MM.1S (cell line): ENCODE measurements at regions not wholly inside any gene's neighbourhood (a gene's known extent, or its start where the extent isn't known, plus 50 kb on each side); places are given as distances from the start of the nearest gene placed in this dataset.

ENCODE experiments used
- DNase-seq: peaks from one replicate; pipeline ENCODE4 v3.0.0-alpha.2; 2015
- H2AFZ ChIP-seq: fragments of 300-600 bp; sonication (generic); 2 replicates; pipeline ENCODE4 v1.6.0; 2016; ENCODE audit warnings: antibody characterized with exemption, low read length
- H3F3A ChIP-seq: fragments of 300-600 bp; sonication (generic); 2 replicates; pipeline ENCODE4 v1.6.1; 2016; ENCODE audit warnings: mild to moderate bottlenecking, antibody characterized with exemption, low read length, moderate library complexity, mixed read lengths; ENCODE audit not compliant: insufficient read depth
- H3K27ac ChIP-seq: fragments of 300-600 bp; sonication (generic); 2 replicates; pipeline ENCODE4 v1.5.1; 2016; ENCODE audit warnings: mild to moderate bottlenecking, low read length
- H3K27me3 ChIP-seq: fragments of 300-600 bp; sonication (generic); replicated peaks from 2 replicates; pipeline ENCODE4 v1.6.0; 2016; ENCODE audit warnings: low read length; ENCODE audit not compliant: insufficient read depth
- H3K36me3 ChIP-seq: fragments of 300-600 bp; sonication (generic); replicated peaks from 2 replicates; pipeline ENCODE4 v1.6.1; 2016; ENCODE audit warnings: mild to moderate bottlenecking, low read length, mixed read lengths; ENCODE audit not compliant: insufficient read depth
- H3K4me1 ChIP-seq: fragments of 300-600 bp; sonication (generic); 2 replicates; pipeline ENCODE4 v1.6.1; 2016; ENCODE audit warnings: low read length, mixed read lengths
- H3K4me2 ChIP-seq: fragments of 300-600 bp; sonication (generic); 2 replicates; pipeline ENCODE4 v1.6.0; 2016; ENCODE audit warnings: low read depth, low read length
- H3K4me3 ChIP-seq: fragments of 300-600 bp; sonication (generic); 2 replicates; pipeline ENCODE4 v1.5.1; 2016; ENCODE audit warnings: low read length, mixed read lengths
- H3K79me2 ChIP-seq: fragments of 300-600 bp; sonication (generic); 2 replicates; pipeline ENCODE4 v1.6.1; 2016; ENCODE audit warnings: mixed run types, low read length, mixed read lengths
- H3K9ac ChIP-seq: fragments of 300-600 bp; sonication (generic); 2 replicates; pipeline ENCODE4 v1.6.1; 2016; ENCODE audit warnings: low read length, mixed read lengths
- H3K9me2 ChIP-seq: fragments of 300-600 bp; sonication (generic); replicated peaks from 2 replicates; pipeline ENCODE4 v1.6.1; 2016; ENCODE audit warnings: mild to moderate bottlenecking, low read length, mixed read lengths; ENCODE audit not compliant: insufficient read depth
- H3K9me3 ChIP-seq: fragments of 300-600 bp; sonication (generic); replicated peaks from 2 replicates; pipeline ENCODE4 v1.6.1; 2016; ENCODE audit warnings: mild to moderate bottlenecking, low read length, mixed read lengths; ENCODE audit not compliant: insufficient read depth
- H4K20me1 ChIP-seq: fragments of 300-600 bp; sonication (generic); 2 replicates; pipeline ENCODE4 v1.6.1; 2016; ENCODE audit warnings: mild to moderate bottlenecking, low read length, moderate library complexity, mixed read lengths; ENCODE audit not compliant: insufficient read depth
- EZH2 ChIP-seq: fragments of 300-600 bp; sonication (generic); optimal IDR thresholded peaks from 2 replicates; pipeline ENCODE3; 2017; ENCODE audit warnings: low read depth, mild to moderate bottlenecking, antibody characterized with exemption, low read length, mixed read lengths
- EZH2phosphoT487 ChIP-seq: fragments of 300-600 bp; sonication (generic); IDR thresholded peaks from 2 replicates; pipeline ENCODE4 v1.6.1; 2018; ENCODE audit warnings: antibody characterized with exemption, low read length
- TF ChIP-seq, protein P1 (sequence below): fragments of 300-600 bp; sonication (generic); IDR thresholded peaks from 2 replicates; pipeline ENCODE4 v1.5.1; 2016; ENCODE audit warnings: antibody characterized with exemption, low read length, mixed read lengths

- Histone ChIP-seq H3K4me1 (no peaks in the 10 kb centered on the region), H4K20me1 (no peaks in the 10 kb centered on the region), H3K9me3 (no peaks in the 10 kb centered on the region), H2AFZ (peak overlapping the region; percentile 89), H3K27me3 (peaks cover 84% of the 10 kb centered on the region), H3K9me2 (no peaks in the 10 kb centered on the region), H3K79me2 (no peaks in the 10 kb centered on the region), H3K4me3 (peak overlapping the region; percentile 91), H3K4me2 (peak overlapping the region; percentile 94), H3F3A (no peaks in the 10 kb centered on the region), H3K27ac (no peak overlapping the region), H3K36me3 (no peaks in the 10 kb centered on the region), H3K9ac (peak overlapping the region; percentile 6; the same call in 1 of the 2 replicates)
- TF ChIP-seq, protein P1, sequence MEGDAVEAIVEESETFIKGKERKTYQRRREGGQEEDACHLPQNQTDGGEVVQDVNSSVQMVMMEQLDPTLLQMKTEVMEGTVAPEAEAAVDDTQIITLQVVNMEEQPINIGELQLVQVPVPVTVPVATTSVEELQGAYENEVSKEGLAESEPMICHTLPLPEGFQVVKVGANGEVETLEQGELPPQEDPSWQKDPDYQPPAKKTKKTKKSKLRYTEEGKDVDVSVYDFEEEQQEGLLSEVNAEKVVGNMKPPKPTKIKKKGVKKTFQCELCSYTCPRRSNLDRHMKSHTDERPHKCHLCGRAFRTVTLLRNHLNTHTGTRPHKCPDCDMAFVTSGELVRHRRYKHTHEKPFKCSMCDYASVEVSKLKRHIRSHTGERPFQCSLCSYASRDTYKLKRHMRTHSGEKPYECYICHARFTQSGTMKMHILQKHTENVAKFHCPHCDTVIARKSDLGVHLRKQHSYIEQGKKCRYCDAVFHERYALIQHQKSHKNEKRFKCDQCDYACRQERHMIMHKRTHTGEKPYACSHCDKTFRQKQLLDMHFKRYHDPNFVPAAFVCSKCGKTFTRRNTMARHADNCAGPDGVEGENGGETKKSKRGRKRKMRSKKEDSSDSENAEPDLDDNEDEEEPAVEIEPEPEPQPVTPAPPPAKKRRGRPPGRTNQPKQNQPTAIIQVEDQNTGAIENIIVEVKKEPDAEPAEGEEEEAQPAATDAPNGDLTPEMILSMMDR, result no peak
- TF ChIP-seq EZH2phosphoT487, result no peak
- no peak for TF ChIP-seq EZH2
- DNase-seq, result peak; percentile 28
Measured at GRCh38 chr9:135303280-135303647, 176.3 kb upstream of the PPP1R26 start.

DNA sequence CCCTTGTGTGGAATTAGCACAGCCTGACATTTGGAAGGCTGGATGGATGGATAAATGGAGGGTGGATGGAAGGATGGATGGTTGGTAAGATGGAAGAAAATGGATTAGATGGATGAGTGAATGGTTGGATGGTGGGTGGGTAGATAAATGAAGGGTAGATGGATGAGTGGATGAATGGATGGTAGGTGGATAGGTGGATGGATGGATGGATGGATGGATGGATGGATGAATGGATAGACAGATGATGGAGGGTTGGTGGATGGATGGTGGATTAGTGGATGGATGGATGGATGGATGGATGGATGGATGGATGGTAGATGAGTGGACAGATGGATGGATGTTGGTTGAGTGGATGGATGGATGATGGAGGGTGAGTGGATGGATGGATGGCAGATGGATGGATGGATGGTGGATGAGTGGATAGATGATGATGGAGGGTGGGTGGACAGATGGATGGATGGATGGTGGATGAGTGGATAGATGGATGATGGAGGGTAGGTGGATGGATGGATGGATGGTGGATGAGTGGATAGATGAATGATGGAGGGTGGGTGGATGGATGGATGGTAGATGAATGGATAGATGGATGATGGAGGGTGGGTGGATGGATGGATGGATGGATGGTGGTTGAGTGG is 175.6 kb upstream of the PPP1R26 start:
- Histone ChIP-seq H3K36me3 (no peaks in the 10 kb centered on the region), H4K20me1 (no peaks in the 10 kb centered on the region), H3K4me1 (no peaks in the 10 kb centered on the region), H3K4me3 (no peak overlapping the region), H3K4me2 (0 out of 2 replicates have a peak overlapping the region, but pooled peaks have one; percentile 94), H3F3A (no peaks in the 10 kb centered on the region), H3K27me3 (peaks cover 84% of the 10 kb centered on the region), H2AFZ (no peak overlapping the region), H3K9ac (no peak overlapping the region), H3K9me3 (no peaks in the 10 kb centered on the region), H3K9me2 (no peaks in the 10 kb centered on the region), H3K79me2 (no peaks in the 10 kb centered on the region), H3K27ac (no peak overlapping the region)
- DNase-seq, result no peak
- TF ChIP-seq, protein P1, result no peak
- TF ChIP-seq EZH2phosphoT487, result no peak
- no peak for TF ChIP-seq EZH2

DNA sequence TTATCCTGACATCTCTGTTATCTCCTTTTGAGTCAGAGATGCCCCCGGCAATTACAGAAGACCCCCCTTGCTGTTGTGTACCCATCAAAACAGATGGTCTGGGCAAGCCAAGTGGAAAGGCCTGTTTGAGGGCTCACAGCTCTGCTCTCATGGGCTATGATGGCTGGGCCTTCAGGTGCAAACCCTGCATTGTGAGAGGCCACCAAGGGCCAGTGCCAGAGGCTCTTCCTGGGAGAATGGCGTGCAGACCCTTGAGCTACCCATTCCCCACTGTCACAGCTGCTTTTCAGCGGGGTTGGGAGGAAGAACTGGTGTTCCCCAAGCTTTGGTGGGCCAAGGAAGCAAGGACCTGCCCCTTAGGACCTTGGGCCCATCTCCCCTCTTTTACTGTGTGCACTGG is 174.7 kb upstream of the PPP1R26 start:
- Histone ChIP-seq H3K4me1 (no peaks in the 10 kb centered on the region), H4K20me1 (no peaks in the 10 kb centered on the region), H2AFZ (no peak overlapping the region), H3K9me2 (no peaks in the 10 kb centered on the region), H3K9me3 (no peaks in the 10 kb centered on the region), H3K4me2 (no peak overlapping the region), H3K9ac (no peak overlapping the region), H3K27me3 (peaks cover 84% of the 10 kb centered on the region), H3F3A (no peaks in the 10 kb centered on the region), H3K4me3 (no peak overlapping the region), H3K36me3 (no peaks in the 10 kb centered on the region), H3K79me2 (no peaks in the 10 kb centered on the region), H3K27ac (no peak overlapping the region)
- TF ChIP-seq, protein P1, result no peak
- TF ChIP-seq EZH2, result no peak
- no peak for TF ChIP-seq EZH2phosphoT487
- DNase-seq, result no peak
